ENCODE measurements at regions not wholly inside any gene's neighbourhood (a gene's known extent, or its start where the extent isn't known, plus 50 kb on each side); places are given as distances from the start of the nearest gene placed in this dataset.

GRCh38 chr4:63361628-63362027 is 1047.6 kb downstream of the TECRL start:
- H3K4me3 ChIP-seq (replicated peaks; ENCODE audit: low read depth, low read length) = no peak overlapping the region
- TF ChIP-seq CTCF (IDR thresholded peaks at IDR 0.05; ENCODE audit: low read depth, low read length, missing control alignments) = no peak
- DNase-seq (ENCODE audit: extremely low read depth, low read depth) = no peak

GRCh38 chr4:63361066-63361465 is 1048.2 kb downstream of the TECRL start:
- DNase-seq (ENCODE audit: extremely low read depth, low read depth) = no peak
- no peak for TF ChIP-seq CTCF (IDR thresholded peaks at IDR 0.05; ENCODE audit: low read depth, low read length, missing control alignments)
- H3K4me3 ChIP-seq (replicated peaks; ENCODE audit: low read depth, low read length) = no peak overlapping the region

GRCh38 chr4:63349674-63350025 is 1059.6 kb downstream of the TECRL start:
- DNase-seq (ENCODE audit: extremely low read depth, low read depth) = no peak
- TF ChIP-seq CTCF (IDR thresholded peaks at IDR 0.05; ENCODE audit: low read depth, low read length, missing control alignments) = no peak
- H3K4me3 ChIP-seq (replicated peaks; ENCODE audit: low read depth, low read length) = no peak overlapping the region

- TF ChIP-seq CTCF (IDR thresholded peaks at IDR 0.05; ENCODE audit: low read depth, low read length, missing control alignments) = no peak
- DNase-seq (ENCODE audit: extremely low read depth, low read depth) = no peak
- H3K4me3 ChIP-seq (replicated peaks; ENCODE audit: low read depth, low read length) = no peak overlapping the region
These were observed 1060.2 kb downstream of the TECRL start for GRCh38 chr4:63348735-63349673.

- no peak for DNase-seq (ENCODE audit: extremely low read depth, low read depth)
- no peak overlapping the region for H3K4me3 ChIP-seq (replicated peaks; ENCODE audit: low read depth, low read length)
- TF ChIP-seq CTCF (IDR thresholded peaks at IDR 0.05; ENCODE audit: low read depth, low read length, missing control alignments) = no peak
These were observed 1084.1 kb downstream of the TECRL start for GRCh38 chr4:63325140-63325539.

- H3K4me3 ChIP-seq (replicated peaks; ENCODE audit: low read depth, low read length) = no peak overlapping the region
- TF ChIP-seq CTCF (IDR thresholded peaks at IDR 0.05; ENCODE audit: low read depth, low read length, missing control alignments) = no peak
- DNase-seq (ENCODE audit: extremely low read depth, low read depth) = no peak
These were observed 1092.6 kb downstream of the TECRL start for GRCh38 chr4:63316633-63317032.
